ENCODE measurements at regions not wholly inside any gene's neighbourhood (a gene's known extent, or its start where the extent isn't known, plus 50 kb on each side); places are given as distances from the start of the nearest gene placed in this dataset.

DNA sequence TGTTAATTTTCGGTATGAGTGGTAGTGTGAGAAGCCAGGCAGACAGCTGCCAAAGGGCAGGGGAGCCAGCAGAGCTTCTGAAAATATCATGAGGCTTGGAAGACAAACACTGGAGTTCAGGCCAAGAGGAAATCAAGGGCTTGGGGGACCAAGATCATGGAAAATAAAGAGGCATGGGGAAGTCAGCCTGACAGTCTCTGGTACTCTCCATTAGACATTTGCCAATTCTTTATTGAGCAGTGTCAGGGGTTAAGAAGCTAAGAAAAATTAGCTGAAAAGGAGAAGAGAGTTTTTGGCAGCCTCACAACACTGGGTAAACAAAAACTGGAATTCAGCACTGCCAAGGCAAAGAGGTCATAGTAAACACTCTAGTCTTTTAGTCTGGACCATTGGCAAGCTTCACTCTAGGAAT, 612.7 kb downstream of the EPHA4 start:
- DNase-seq, result no peak

DNA sequence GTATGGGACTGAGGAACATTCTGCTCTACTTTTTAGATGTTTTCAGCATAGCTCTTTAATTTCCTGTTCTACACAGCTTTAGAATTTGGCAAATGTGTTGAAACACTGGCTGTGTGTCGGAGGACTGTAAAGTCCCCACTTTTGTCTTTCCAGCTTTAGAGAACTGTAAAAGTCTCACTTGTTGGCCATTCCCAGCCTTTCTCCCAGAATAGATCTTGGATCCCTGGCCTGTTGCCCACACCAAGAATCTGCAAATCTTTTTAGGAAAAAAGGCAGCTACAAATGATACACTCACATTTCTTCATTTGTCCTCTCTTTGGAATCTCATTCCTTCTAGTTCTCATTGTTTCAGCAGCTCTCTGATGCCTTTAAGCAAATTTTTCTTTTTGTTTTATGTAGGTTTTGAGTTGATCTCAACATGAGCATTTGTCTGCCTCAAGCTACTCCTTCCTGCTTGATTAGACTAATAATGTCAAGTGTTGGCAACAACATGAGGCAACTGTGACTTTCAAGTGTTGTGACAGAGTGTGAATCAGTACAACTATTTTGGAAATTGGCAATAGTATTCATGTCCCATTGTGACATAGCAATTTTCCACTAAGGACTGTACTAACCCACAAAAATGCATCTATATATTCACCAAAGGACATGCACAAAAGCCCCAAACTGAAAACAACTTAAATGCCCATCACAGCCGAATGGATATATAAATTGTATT, 610.8 kb downstream of the EPHA4 start:
- no peak for DNase-seq

DNA sequence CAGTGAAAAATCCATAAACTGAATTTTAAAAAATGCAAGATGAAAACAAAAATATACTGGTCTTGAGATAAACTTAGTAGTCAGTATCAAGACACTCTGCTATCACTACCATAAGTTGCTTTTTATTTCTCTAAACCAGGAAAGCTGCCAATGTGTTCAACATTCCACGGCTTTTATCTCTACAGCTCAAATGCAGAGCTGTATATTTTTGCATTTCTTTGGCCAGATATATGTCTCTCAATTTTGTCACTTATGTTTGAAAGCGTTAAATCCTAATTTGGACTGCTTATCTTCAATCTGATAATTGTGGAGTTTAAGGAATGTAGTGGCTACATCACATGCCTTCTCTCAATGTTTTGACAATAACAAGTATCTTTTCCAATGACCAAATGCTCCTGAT, 609.5 kb downstream of the EPHA4 start:
- DNase-seq, result no peak

DNA sequence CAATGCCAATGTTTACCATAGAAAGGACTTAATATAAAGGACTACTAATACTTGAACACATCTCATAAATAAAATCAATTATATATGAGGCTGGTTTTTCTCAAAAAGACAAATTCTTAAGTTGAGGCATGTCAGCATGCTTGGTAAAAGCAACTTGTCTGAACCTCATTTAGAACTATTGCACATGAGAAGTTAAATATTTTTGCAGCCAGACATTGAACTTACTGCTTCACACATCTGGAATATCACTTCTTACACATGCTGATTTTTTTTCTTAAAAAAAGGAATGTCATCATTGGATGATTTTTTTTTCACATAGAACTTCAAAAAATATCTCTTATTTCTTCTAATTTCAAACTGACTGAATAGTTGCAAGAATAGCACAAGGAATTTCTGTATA, 609.0 kb downstream of the EPHA4 start:
- DNase-seq, result no peak

DNA sequence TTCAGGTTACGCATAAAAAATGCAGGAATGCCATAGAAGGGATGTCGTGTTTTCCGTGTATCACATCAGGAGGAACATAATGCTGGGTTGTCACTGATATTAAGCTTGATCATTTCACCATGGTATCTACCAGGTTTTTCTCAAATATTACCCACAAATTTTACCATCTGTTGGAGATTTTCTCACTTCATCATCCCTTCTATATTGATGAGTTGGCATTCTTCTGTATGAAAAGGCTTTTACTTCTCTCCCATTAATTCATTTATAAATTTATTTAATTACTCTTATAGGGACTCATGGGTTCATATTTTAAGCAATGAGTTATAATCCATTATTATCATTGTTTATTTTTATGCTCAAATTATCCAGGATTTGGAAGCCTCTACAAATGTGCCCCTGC, 608.2 kb downstream of the EPHA4 start:
- no peak for DNase-seq

DNA sequence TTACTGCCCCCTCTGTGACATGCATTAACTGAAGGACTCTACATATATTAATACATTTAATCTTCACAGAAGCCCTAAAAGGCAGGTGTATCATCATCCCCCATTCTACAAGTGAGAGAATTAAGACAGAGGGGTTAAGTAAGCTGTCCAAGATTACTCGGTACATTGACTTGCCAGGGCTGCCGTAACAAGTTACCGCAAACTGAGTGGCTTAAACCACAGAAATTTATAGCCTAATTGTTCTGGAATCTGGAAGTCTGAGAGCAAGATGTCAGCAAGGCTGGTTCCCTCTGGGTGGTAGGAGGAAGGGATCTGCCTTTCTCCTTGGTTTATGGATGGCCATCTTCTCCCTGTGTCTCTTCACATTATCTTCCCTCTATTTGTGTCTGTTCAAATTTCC, 605.5 kb downstream of the EPHA4 start:
- DNase-seq, result no peak

DNA sequence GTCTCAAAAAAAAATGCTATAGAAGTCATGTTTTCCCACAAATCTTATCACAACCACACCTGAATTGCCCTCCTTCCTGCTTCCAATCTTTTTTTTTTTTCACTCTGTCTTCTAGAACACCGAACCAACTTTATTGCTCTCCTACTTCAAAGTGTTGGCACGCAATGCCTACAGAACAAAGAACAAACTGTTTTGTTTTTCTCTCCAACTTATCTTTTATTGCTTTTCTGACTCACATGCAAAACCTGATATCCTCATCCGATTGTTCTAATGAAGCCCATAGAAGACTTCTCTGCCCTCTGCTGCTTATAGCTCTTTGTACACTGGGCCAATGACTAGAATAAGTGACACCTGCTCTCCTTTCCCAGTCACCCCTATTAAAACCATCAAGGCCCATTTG, 602.8 kb downstream of the EPHA4 start:
- no peak for DNase-seq

DNA sequence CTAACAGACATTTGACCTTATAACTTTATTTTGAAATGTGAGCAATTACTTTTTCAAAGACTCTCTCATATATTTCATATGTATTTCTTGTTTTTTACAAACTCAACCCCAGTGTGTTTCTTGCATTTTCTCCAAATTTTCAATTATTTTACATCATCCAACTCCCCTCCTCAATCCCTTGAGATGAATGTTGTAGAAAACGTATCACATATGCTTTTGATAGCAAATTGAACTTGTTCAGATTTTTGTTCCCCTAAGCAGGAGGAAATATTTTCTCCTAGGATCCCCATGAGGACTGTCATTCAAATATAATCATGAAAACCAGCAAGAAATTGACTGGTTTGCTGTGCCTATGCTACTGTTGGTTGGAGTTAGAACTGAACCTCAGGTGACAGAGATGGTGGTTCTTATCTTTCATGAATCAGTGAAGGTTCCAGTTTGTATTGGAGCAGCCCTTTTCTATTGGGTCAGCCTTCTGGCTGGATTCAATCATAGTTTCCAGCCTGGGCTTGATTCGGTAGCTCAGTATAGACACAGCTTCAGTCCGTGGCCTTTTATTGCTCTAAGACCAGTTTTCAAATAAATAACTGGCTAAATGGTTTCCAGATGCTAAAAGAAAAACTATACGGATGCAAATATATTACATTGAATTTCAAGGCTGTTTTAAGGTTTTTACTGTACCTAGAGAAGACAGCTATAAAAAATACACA, 591.0 kb downstream of the EPHA4 start:
- DNase-seq, result no peak

DNA sequence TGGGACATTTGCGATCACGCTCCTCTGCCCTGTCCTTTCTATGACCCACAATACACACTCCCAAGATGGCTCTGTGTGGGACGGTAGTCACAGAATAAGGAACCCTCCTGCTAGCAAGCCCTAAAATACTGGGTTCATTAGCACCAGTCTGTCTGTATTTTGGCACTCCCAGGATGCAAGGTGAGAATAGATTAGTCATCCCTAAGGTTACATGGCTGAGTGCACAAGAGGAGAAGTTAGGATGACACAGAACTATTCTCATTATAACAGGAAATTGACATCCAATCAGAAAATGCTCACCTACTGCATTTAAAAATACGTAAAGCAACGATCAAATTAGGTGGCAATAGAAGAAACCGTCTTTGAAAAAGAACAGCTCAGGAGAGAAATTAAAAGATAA, 590.2 kb downstream of the EPHA4 start:
- no peak for DNase-seq

DNA sequence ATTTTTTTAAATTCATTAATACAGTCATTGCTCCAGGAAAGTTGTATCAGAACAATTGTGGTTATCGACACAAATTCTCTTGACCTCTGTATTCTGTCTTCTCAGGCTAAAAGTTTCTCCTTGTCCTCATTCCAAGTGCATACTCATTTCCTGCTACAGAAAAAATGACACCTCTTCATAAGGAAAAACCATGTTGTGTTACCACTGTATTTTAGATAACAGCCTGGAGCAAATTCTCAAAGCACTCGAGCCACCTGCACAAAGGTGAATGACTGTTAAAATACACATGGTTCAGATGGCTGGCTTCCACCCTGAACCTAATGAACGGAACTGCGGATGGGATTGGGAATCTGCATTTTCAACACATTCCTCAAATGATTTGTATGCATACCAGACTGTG, 586.5 kb downstream of the EPHA4 start:
- DNase-seq, result no peak

DNA sequence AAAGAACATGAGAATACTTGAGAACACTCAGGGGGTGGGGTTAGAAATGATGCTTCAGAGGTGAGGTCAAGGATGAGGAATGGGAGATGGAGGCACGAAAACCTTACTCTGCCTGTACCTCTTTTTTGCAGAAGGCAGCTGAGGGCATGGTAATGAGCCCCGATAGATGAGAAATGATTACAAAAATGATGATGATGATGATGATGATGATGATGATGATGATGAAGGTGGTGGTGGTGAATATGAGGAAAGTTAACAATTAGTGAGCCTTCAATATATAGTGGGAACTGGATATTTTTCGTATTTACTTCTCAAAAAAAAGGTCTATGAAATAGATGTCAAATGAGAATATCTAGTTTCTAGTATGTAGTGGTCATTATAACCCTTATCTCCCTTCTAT, 584.3 kb downstream of the EPHA4 start:
- no peak for DNase-seq

DNA sequence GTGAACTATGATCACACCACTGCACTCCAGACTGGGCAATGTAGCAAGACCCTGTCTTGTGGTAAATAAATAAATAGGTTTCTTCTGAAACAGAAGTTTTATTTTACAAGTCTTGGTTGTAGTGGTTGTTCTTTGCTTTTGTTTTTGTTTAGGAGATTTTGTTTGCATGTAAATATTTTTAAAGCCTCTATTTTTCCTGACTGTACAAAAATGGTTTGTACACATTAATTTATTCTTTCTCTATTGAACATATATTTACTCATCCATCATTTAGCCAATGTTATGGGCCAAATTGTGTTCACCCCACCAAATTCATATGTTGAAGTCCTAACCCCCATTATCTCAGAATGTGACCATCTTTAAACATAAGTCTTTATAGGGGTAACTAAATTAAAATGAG, 580.1 kb downstream of the EPHA4 start:
- DNase-seq, result no peak

DNA sequence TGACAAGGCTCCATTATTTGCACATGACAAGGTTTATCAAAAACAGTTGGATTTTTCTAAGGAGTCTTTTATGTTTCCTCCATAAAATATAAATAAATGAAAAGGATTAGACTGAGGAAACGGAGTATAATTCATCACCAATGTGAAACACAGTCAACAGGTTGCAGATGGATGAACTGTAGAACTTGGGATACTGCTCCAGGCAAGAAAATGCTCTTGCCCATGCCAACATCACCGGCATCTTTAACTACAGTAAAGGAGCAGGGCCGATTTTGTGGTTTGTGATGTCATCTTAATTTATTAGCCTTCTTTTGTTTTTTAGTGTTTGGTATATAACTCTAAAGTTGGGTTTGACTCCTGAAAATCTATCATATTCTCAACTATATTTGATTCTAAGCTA, 577.3 kb downstream of the EPHA4 start:
- DNase-seq, result no peak

DNA sequence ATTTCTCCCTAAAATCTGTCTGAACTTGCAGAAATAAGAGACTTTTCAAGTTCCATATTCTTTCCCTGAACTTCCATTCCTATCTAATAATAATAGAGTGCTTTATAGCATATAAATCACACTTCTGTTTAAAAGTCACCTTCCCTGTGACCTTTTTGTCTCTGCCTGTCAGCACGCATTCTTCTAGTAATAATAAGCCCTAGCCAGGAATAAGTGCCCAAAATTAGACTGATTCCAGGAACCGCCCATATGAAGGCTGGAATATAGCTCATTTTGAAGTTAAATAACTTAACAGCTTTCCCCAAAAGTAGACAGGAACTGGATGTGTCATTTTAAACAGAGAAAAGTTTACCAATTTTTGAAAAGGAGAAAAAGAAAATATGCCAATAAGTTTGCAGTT, 576.5 kb downstream of the EPHA4 start:
- no peak for DNase-seq

DNA sequence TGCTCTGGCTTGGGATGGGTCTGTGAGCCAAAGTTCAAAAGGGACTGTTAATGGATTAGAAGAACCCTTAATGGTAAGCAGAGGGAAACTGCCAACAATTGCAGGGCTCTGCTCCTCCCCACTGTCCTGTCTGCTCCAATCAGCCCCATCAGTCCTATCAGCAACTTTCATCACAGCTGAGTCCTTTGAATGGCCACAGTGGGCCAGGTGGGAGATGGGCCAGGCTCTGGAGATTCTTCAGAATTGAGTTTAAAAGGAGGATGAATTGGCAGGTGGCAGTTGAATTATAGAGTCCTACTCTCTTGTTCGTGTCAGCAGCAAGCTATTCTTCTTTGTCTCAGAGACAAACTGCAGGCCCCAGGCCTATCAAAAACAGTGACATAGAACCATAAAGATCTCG, 573.9 kb downstream of the EPHA4 start:
- no peak for DNase-seq

DNA sequence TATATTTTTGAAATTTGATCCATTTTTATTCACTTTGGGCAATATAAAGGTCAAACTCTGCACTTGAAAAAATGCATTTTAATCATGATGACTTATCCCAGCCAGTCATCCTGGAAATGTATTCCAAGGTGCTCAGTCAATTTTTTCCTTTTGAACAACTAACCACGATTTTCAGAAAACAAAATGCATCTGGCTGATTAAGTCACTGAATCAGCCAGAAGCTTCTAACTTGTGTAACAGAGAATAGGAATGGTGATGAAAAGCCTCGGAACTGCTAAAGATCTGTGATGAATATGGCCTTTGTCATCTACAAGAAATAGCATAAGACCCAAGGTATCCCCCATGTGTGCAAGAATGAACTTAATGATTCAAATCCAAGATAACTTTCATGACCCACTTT, 572.7 kb downstream of the EPHA4 start:
- DNase-seq, result no peak

DNA sequence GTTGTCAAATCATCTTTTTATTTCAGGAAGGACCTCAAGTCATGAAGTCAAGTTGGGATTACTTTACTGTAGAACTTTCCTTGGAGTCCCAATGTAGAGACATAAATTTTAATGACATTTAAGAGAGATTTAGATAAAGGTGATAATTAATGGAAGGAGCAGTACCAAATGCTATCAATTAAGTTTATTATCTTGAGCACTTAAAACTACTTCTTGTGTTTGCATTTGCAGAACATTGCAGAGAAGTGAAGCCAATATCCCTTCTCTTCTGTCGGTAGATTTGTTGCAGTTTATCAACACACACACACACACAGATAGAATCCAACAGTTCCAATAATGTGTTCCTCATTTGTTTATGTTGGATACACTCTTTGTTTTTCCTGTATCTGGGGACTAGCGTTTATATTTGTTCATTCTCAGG, 570.7 kb downstream of the EPHA4 start:
- no peak for DNase-seq

DNA sequence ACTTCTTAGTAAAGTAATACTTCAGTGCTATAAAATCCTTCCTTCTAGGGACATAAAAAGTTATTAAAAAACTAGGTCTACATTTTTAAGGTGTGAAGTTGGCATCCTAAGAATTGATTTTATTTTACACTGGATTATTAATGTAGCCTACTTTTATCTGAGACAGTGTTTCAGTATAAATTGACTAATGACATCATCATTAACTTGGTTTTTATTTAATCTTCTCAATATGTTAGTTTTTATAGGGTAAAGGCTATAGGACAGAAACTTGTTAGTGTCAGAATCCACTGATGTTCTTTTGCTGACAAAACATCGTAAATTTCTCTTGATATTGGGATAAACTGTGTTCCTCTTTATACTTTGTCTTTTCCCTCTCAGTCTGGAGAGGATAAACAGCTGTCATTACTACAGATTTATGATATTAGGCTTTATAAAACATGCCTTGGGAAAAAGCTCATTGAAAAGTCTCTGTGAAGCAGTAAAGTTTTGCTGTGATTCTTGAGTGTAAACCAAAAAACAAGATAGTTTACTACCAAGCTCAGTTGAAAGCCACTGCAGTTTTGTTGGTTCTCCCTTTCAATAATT, 569.9 kb downstream of the EPHA4 start:
- DNase-seq, result no peak

DNA sequence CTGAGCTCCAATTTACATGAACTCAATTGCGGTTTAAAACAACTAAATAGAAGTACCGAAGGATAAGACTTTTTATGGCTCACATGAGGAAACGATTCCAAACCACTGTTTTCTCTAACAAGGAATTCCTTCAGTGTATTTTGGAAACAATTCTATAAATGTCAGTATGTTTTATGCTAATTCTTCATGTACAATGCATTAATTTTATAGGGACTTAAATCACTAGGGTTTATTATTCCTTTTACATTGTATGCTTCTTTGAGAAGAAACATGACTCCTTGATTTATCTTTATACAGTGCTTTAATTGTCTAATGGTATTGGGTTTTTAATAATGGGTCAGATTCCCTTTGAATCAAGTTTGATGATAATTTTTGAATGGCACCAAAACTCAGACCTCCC, 566.8 kb downstream of the EPHA4 start:
- no peak for DNase-seq

DNA sequence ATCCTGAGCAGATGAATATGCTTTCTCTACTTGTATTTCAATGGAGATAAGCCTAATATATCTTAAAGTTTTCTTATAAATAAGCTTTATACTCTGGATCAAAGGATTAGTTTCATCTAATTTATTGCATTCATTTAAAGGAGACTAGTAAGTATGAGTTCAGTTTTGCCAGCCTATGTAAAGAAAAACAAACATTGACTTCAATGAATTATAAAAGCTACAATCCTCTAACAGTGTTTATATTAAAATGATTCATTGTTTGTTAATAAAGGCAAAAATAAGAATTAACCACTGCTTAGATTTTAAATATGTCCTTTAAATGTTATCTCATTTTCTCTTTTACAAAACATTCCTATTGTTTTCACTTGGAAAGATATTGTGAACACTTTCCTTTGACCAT, 566.0 kb downstream of the EPHA4 start:
- no peak for DNase-seq

DNA sequence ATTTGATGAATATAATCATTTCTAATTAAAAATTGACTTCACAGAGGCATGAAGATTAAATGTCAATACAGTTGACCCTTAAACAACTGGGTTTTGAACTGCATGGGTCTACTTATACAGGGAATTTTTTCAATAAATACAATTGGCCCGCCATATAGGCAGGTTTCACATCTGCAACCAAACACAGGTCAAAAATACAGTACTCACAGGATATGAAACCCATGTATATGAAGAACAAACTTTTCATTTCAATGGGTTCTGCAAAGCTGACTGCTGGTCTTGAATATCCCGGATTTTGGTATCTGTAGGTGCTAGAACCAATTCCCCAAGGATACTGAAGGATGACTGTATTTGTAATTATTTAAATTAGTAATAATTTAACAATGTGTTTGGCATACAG, 555.6 kb downstream of the EPHA4 start:
- no peak for DNase-seq

DNA sequence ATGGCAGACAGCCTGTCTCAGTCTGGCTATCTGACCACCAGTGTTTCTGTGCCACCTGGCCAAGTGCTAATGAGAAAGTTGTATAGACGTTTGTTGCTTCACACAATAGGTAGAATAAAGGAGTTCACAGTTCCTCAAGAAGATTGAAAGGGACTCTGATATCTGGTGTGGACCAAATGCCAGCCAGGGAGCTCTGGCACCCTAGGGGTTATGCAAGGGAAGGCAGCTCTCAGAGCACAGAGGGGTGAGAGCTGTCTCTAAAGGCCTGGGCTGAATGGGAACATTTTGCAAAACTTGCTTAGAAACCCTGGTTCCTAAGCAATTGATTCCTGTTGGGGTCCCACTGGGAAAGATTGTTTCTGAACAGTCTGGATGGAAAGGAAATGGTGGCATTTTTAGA, 553.8 kb downstream of the EPHA4 start:
- no peak for DNase-seq

DNA sequence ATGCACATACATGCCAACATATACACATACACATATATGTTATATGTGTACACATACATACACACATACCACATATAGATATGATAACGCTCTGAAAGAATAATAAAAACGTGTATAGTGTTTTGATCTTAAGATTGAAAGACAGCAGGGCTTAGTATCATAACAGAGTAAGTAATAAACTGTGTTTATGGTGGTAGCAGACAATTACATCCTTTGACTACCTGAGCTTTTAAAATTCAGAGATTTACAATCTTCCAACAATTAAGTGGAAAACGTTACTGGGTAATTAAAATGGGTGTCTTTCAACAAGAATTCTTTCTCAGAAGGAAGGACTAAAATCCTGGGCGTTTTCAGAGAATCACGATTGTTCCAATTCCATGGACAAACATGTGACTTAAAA, 552.4 kb downstream of the EPHA4 start:
- DNase-seq, result no peak

DNA sequence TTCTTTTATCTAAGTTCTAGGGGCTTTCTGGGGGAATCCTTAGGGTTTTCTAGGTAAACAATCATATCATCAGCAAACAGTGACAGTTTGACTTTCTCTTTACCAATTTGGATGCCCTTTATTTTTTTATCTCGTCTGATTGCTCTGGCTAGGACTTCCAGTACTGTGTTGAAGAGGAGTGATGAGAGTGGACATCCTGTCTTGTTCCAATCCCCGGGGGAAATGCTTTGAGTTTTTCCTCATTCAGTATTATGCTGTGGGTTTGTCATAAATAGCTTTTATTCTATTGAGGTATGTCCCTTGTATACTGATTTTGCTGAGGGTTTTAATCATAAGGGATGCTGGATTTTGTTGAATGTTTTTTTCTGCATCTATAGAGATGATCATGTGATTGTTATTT, 549.5 kb downstream of the EPHA4 start:
- DNase-seq, result no peak

DNA sequence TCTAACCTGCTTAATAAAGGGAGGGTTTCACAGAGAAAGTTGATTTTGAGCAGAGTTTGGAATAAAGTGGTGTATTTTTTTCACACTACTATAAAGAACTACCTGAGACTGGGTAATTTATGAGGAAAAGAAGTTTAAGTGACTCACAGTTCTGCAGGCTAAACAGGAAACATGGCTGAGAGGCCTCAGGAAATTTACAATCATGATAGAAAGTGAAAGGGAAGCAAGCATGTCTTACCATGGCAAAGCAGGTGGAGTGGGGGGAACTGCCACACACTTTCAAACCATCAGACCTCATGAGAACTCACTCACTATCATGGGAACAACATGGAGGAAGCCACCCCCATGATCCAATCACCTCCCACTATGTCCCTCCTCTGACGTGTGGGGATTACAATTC, 546.7 kb downstream of the EPHA4 start:
- no peak for DNase-seq

Data from NCI-H524 (cell line).